H1 (cell line): ENCODE measurements at regions not wholly inside any gene's neighbourhood (a gene's known extent, or its start where the extent isn't known, plus 50 kb on each side); places are given as distances from the start of the nearest gene placed in this dataset.
"Not testable (repeated sequence)": the region's sequence is repeated elsewhere in the genome, so short reads cannot be mapped to it uniquely, and the experiment has no call there.

Experiments
- CTCF ChIA-PET: fragments of 300-600 bp; sonication (Branson Sonifier 250); formaldehyde crosslinking; loops from one replicate; lab custom pipeline; 2021; ENCODE audit not compliant: partially characterized antibody; lab: Charles Lee
- POLR2A ChIA-PET: fragments of 300-600 bp; sonication (Branson Sonifier 250); formaldehyde crosslinking; loops from one replicate; lab custom pipeline; 2021; ENCODE audit warnings: inconsistent platforms; ENCODE audit not compliant: partially characterized antibody; lab: Charles Lee
- DNase-seq, 2 experiments: peaks; one replicate each; pipeline versions ENCODE4 v3.0.0 to v3.0.0-alpha.2; 2010 to 2022; ENCODE audit warnings: low spot score in 2 of 2, low read depth in 1 of 2, mixed read lengths in 1 of 2
- FAIRE-seq: peaks from 2 replicates; lab custom pipeline; 2011; peaks lifted over from hg19 to GRCh38; lab: Jason Lieb, UNC
- H2AFZ ChIP-seq: 2 replicates; pipeline ENCODE4 v1.8.1; 2012; ENCODE audit warnings: low read length, inconsistent platforms
- H2AK5ac ChIP-seq: 2 replicates; pipeline ENCODE4 v1.6.1; 2013; ENCODE audit warnings: low read depth, low read length
- H2BK120ac ChIP-seq: replicated peaks from 2 replicates; pipeline ENCODE3; 2013; ENCODE audit warnings: low read depth, low read length, inconsistent platforms
- H2BK12ac ChIP-seq: 2 replicates; pipeline ENCODE4 v1.6.1; 2013; ENCODE audit warnings: low read depth, low read length
- H2BK15ac ChIP-seq: 2 replicates; pipeline ENCODE4 v1.6.1; 2013; ENCODE audit warnings: low read length
- H2BK20ac ChIP-seq: 2 replicates; pipeline ENCODE4 v1.6.1; 2013; ENCODE audit warnings: low read length
- H2BK5ac ChIP-seq: 2 replicates; pipeline ENCODE4 v1.6.1; 2013; ENCODE audit warnings: low read depth, low read length
- H3K14ac ChIP-seq: 2 replicates; pipeline ENCODE4 v1.6.1; 2013; ENCODE audit warnings: inconsistent platforms; ENCODE audit not compliant: insufficient read length
- H3K18ac ChIP-seq: 2 replicates; pipeline ENCODE4 v1.6.1; 2013; ENCODE audit warnings: low read length; ENCODE audit errors: extremely low read depth
- H3K23ac ChIP-seq: 2 replicates; pipeline ENCODE4 v1.6.1; 2013; ENCODE audit warnings: inconsistent platforms; ENCODE audit not compliant: insufficient read length
- H3K23me2 ChIP-seq: 2 replicates; pipeline ENCODE4 v1.6.1; 2013; ENCODE audit warnings: low read depth, low read length
- H3K27ac ChIP-seq: 2 replicates; pipeline ENCODE4 v1.6.1; 2011; ENCODE audit warnings: low read depth, low read length, inconsistent platforms
- H3K27me3 ChIP-seq, 4 experiments: replicated peaks in 1 of 4; 1 replicate in 1 of 4; 2 replicates in 3 of 4; pipeline versions ENCODE4 v1.6.1 to v1.8.1; 2011 to 2013; ENCODE audit warnings: low read length in 3 of 4, mild to moderate bottlenecking in 3 of 4, inconsistent platforms in 2 of 4, mixed read lengths in 2 of 4, moderate library complexity in 1 of 4; ENCODE audit not compliant: control insufficient read depth in 3 of 4, insufficient read depth in 3 of 4; ENCODE audit errors: extremely low read depth in 1 of 4
- H3K36me3 ChIP-seq, 4 experiments: 2 replicates each; pipeline versions ENCODE4 v1.6.1 to v1.8.1; 2011 to 2013; ENCODE audit warnings: mild to moderate bottlenecking in 4 of 4, low read length in 3 of 4, moderate library complexity in 2 of 4, control low read depth in 1 of 4, inconsistent platforms in 1 of 4; ENCODE audit not compliant: insufficient read depth in 4 of 4, control insufficient read depth in 2 of 4
- H3K4ac ChIP-seq: replicated peaks from 2 replicates; pipeline ENCODE3; 2013; ENCODE audit warnings: low read length, low read depth, mixed read lengths, inconsistent platforms; ENCODE audit not compliant: insufficient read length
- H3K4me1 ChIP-seq, 4 experiments: replicated peaks in 1 of 4; 1 replicate in 1 of 4; 2 replicates in 3 of 4; pipeline versions ENCODE4 v1.6.1 to v1.8.1; 2011 to 2013; ENCODE audit warnings: low read length in 3 of 4, inconsistent platforms in 2 of 4, mixed read lengths in 1 of 4; ENCODE audit not compliant: insufficient read depth in 4 of 4, control insufficient read depth in 3 of 4
- H3K4me2 ChIP-seq, 2 experiments: 2 replicates each; pipeline versions ENCODE4 v1.6.1 to v1.8.1; 2011 to 2013; ENCODE audit warnings: low read depth in 2 of 2, low read length in 2 of 2, control low read depth in 1 of 2, inconsistent platforms in 1 of 2, mild to moderate bottlenecking in 1 of 2; ENCODE audit not compliant: insufficient read depth in 1 of 2
- H3K4me3 ChIP-seq, 4 experiments: fragments of 200-600, 300-600 bp in 1 of 4; sonication (generic), shearing (Covaris generic), sonication (Bioruptor Twin) in 1 of 4; 2 replicates each; pipeline versions ENCODE4 v1.5.1 to v1.8.1; 2011 to 2016; ENCODE audit warnings: low read length in 4 of 4, low read depth in 3 of 4, control low read depth in 2 of 4, inconsistent platforms in 2 of 4, mild to moderate bottlenecking in 2 of 4, mixed read lengths in 1 of 4, moderate library complexity in 1 of 4; ENCODE audit not compliant: insufficient read depth in 2 of 4; ENCODE audit errors: extremely low read depth in 1 of 4
- H3K56ac ChIP-seq: replicated peaks from 2 replicates; pipeline ENCODE3; 2013; ENCODE audit warnings: low read depth, mild to moderate bottlenecking, mixed read lengths, low read length, inconsistent platforms; ENCODE audit not compliant: insufficient read length
- H3K79me1 ChIP-seq: 2 replicates; pipeline ENCODE4 v1.6.1; 2013; ENCODE audit warnings: low read depth, low read length, control low read depth
- H3K79me2 ChIP-seq, 2 experiments: 2 replicates each; pipeline versions ENCODE4 v1.6.1 to v1.8.1; 2012 to 2013; ENCODE audit warnings: low read length in 2 of 2, mild to moderate bottlenecking in 2 of 2, inconsistent platforms in 1 of 2; ENCODE audit not compliant: insufficient read depth in 2 of 2, control insufficient read depth in 1 of 2
- H3K9ac ChIP-seq, 4 experiments: replicated peaks in 1 of 4; 1 replicate in 1 of 4; 2 replicates in 3 of 4; pipeline versions ENCODE4 v1.6.1 to v1.8.1; 2011 to 2013; ENCODE audit warnings: low read depth in 3 of 4, low read length in 3 of 4, control low read depth in 2 of 4, mild to moderate bottlenecking in 2 of 4, moderate library complexity in 2 of 4, inconsistent platforms in 1 of 4; ENCODE audit errors: extremely low read depth in 1 of 4
- H3K9me3 ChIP-seq, 2 experiments: 2 replicates each; pipeline versions ENCODE4 v1.6.1 to v1.8.1; 2012 to 2013; ENCODE audit warnings: mild to moderate bottlenecking in 2 of 2, moderate library complexity in 2 of 2, control low read depth in 1 of 2, inconsistent platforms in 1 of 2, low read depth in 1 of 2, low read length in 1 of 2, mixed read lengths in 1 of 2; ENCODE audit not compliant: insufficient read depth in 2 of 2
- H4K20me1 ChIP-seq, 2 experiments: replicated peaks in 1 of 2; 2 replicates each; pipeline versions ENCODE3 to v1.8.1; 2011 to 2013; ENCODE audit warnings: inconsistent platforms in 2 of 2, low read length in 2 of 2, mild to moderate bottlenecking in 1 of 2; ENCODE audit not compliant: insufficient read depth in 2 of 2, control insufficient read depth in 1 of 2
- H4K5ac ChIP-seq: 2 replicates; pipeline ENCODE4 v1.6.1; 2013; ENCODE audit warnings: low read length, low read depth, mixed read lengths, inconsistent platforms; ENCODE audit not compliant: insufficient read length
- H4K8ac ChIP-seq: 2 replicates; pipeline ENCODE4 v1.8.0; 2013; ENCODE audit warnings: mild to moderate bottlenecking, moderate library complexity, low read length, inconsistent platforms; ENCODE audit not compliant: insufficient read depth; ENCODE audit errors: extremely low read depth
- H4K91ac ChIP-seq: replicated peaks from 2 replicates; pipeline ENCODE3; 2013; ENCODE audit warnings: low read length, mixed read lengths, inconsistent platforms; ENCODE audit not compliant: insufficient read length
- WGBS, 2 experiments: shearing (Covaris generic) in 1 of 2; methylation state at CpG; one replicate each; pipeline versions ENCODE4 v1.1.6 to v1.1.7; 2013 to 2015; ENCODE audit warnings: low lambda C conversion rate in 2 of 2, mixed read lengths in 2 of 2, inconsistent platforms in 1 of 2, low coverage in 1 of 2, missing lambda C conversion rate in 1 of 2; ENCODE audit not compliant: insufficient replicate concordance in 2 of 2, insufficient coverage in 1 of 2, insufficient read length in 1 of 2; ENCODE audit errors: extremely low coverage in 1 of 2, missing lambda C conversion rate in 1 of 2; 5-methylcytosine and 5-hydroxymethylcytosine counted together

DNA sequence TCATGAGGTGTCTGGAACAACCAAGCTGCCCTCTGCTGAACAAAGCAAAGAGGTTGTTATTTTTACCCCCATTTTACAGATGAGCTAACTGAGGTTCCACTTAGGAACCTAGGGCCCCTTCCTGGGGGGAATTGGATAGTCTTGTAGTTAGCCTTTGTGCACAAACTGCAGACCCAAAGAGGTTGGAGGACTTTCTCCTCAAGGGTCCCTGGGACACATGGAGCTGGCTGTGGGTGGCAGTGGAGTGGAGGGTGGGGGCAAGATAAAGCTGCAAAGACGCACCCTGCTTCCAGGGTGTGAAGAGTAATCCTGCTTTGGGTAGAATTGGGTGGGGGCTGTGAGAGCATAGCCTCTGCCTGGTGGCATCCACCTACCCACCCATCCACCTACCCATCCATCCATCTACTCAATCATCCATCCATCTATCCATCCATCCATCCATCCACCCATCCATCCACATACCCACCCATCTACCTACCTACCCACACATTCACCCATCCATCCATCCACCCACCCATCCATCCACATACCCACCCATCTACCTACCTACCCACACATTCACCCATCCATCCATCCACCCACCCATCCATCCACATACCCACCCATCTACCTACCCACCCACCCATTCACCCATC is 73.7 kb downstream of the KCTD15 start:
- H3K23ac ChIP-seq, FAIRE-seq, H3K56ac ChIP-seq, H4K5ac ChIP-seq, H2AK5ac ChIP-seq, H3K27ac ChIP-seq, H2BK12ac ChIP-seq, H3K27me3 ChIP-seq, CTCF ChIA-PET, H3K4ac ChIP-seq, H2AFZ ChIP-seq, H4K20me1 ChIP-seq, H3K79me2 ChIP-seq, H3K4me3 ChIP-seq, H3K18ac ChIP-seq, H2BK20ac ChIP-seq, H2BK120ac ChIP-seq, H2BK5ac ChIP-seq, H3K36me3 ChIP-seq, H2BK15ac ChIP-seq, H3K4me2 ChIP-seq, DNase-seq, H3K9ac ChIP-seq, H3K14ac ChIP-seq, H3K9me3 ChIP-seq, H3K23me2 ChIP-seq, H3K4me1 ChIP-seq, H4K8ac ChIP-seq, H3K79me1 ChIP-seq, H4K91ac ChIP-seq: not testable (repeated sequence)
- WGBS, 2 experiments = 100% methylated on average over 1 of the region's 1 CpG; no CpG with 5 or more reads in 1 of the 2 experiments
- POLR2A ChIA-PET = interaction anchor here (0.9 to 1.1 kb wide), 2 partner anchors 34 to 76 kb away, joined by 3 read pairs; no protein-coding TSS in a partner anchor
